ENCODE measurements at regions not wholly inside any gene's neighbourhood (a gene's known extent, or its start where the extent isn't known, plus 50 kb on each side); places are given as distances from the start of the nearest gene placed in this dataset.
"Not testable (repeated sequence)": the region's sequence is repeated elsewhere in the genome, so short reads cannot be mapped to it uniquely, and the experiment has no call there.

- H3K27ac Mint-ChIP-seq, result no peak overlapping the region
- ATAC-seq, result no peak
- DNase-seq (ENCODE audit: low spot score in 2 of 2), result no peak
- no peaks in the 10 kb centered on the region for H3K36me3 Mint-ChIP-seq
- H3K4me1 Mint-ChIP-seq, result no peaks in the 10 kb centered on the region
- no peak overlapping the region for H3K4me3 Mint-ChIP-seq
- H3K9me3 Mint-ChIP-seq, result no peaks in the 10 kb centered on the region
Observed at GRCh38 chr12:46064548-46064947, 74.2 kb upstream of the SCAF11 start.

GRCh38 chr12:46058697-46059096, 68.3 kb upstream of the SCAF11 start:
- not testable (repeated sequence) for H3K4me1 Mint-ChIP-seq, H3K9me3 Mint-ChIP-seq

GRCh38 chr12:46050805-46051204, 60.4 kb upstream of the SCAF11 start:
- DNase-seq (ENCODE audit: low spot score in 2 of 2) (no peak), ATAC-seq (no peak)
- Mint-ChIP-seq H3K4me1 (no peaks in the 10 kb centered on the region), H3K4me3 (no peak overlapping the region), H3K9me3 (peaks cover 19% of the 10 kb centered on the region), H3K27ac (no peak overlapping the region), H3K36me3 (no peaks in the 10 kb centered on the region)

More at GRCh38 chr12:46058697-46059096, 68.3 kb upstream of the SCAF11 start:
- DNase-seq (ENCODE audit: low spot score in 2 of 2); H3K36me3 Mint-ChIP-seq; H3K27ac Mint-ChIP-seq; ATAC-seq; H3K4me3 Mint-ChIP-seq: not testable (repeated sequence)

- DNase-seq (ENCODE audit: low spot score in 2 of 2) (no peak), ATAC-seq (no peak)
- no peaks in the 10 kb centered on the region for H3K36me3 Mint-ChIP-seq
- no peak overlapping the region for H3K4me3 Mint-ChIP-seq
- peaks cover 21% of the 10 kb centered on the region for H3K9me3 Mint-ChIP-seq
- no peaks in the 10 kb centered on the region for H3K4me1 Mint-ChIP-seq
- no peak overlapping the region for H3K27ac Mint-ChIP-seq
Observed at GRCh38 chr12:46049665-46050064, 59.3 kb upstream of the SCAF11 start.

GRCh38 chr12:46046436-46046835, 56.1 kb upstream of the SCAF11 start:
- H3K4me1 Mint-ChIP-seq, result no peaks in the 10 kb centered on the region
- H3K9me3 Mint-ChIP-seq, result peaks cover 17% of the 10 kb centered on the region
- no peak overlapping the region for H3K4me3 Mint-ChIP-seq
- no peaks in the 10 kb centered on the region for H3K36me3 Mint-ChIP-seq
- DNase-seq (ENCODE audit: low spot score in 2 of 2) (no peak), ATAC-seq (no peak)
- H3K27ac Mint-ChIP-seq, result no peak overlapping the region

- ATAC-seq, result no peak
Observed at GRCh38 chr12:46043972-46044520, 53.7 kb upstream of the SCAF11 start.

More at GRCh38 chr12:46043972-46044520, 53.7 kb upstream of the SCAF11 start:
- no peaks in the 10 kb centered on the region for H3K36me3 Mint-ChIP-seq
- H3K9me3 Mint-ChIP-seq, result peaks cover 8% of the 10 kb centered on the region
- no peak for DNase-seq (ENCODE audit: low spot score in 2 of 2)
- H3K4me1 Mint-ChIP-seq, result no peaks in the 10 kb centered on the region
- H3K4me3 Mint-ChIP-seq, result no peak overlapping the region
- no peak overlapping the region for H3K27ac Mint-ChIP-seq

Measured in stimulated activated effector memory CD8-positive, alpha-beta T cell treated with anti-CD3 and anti-CD28 coated beads, Interleukin-12 subunit alpha, Interleukin-12 subunit beta, amount 100 ng/mL, for 72 hours (primary cell).